MV-4-11 (cell line): ENCODE measurements at regions not wholly inside any gene's neighbourhood (a gene's known extent, or its start where the extent isn't known, plus 50 kb on each side); places are given as distances from the start of the nearest gene placed in this dataset.

Experiments
- DNase-seq: peaks from one replicate; lab custom pipeline; 2025; lab: John Stamatoyannopoulos, UW

DNA sequence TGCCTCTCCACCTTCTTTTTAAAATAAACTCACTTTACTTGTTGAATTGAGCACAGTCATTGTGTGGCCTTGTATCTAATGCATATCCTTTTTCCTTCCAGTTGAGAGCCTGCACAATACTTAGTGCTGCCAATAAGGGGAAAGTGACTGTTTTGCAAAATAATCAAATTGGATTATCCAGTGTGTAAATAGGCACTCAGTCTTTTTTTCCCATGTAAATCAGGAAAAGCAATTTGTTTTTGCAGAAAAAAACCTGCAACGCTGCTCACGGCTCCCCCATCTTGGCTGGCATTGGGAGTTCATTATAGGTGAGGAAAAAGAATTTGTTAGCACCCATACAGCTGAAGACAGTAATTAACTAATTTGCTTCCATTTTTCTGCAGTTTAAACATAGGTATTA lies 299.9 kb downstream of the CSNK1G3 start:
- no peak for DNase-seq

DNA sequence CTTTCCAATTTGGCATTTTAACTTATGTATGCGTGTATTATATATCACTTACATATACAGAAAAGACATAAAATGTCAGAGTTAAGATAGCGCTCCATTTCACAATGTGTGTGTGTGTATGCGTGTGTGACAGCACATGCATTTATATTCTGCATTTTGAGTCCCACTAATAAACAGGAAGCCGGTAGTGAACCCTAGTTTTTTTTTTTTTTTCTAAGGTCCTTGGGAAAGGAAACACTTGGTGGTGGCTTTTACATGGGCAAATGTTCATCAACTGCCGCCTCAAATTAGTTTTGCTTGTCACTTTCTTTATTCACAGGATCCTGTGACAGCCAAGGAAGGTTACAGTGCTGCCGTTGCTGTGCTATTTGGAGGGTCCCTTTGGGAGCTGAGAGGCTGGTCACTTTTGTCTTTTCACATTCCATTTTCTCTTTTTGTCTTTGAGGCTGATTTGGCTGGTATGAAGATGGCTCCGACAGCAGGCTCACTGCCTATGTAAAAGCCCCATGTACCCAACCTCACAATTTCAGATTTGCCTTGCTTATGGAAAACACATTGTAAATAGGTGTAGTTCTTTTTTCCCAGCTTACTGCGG lies 298.9 kb downstream of the CSNK1G3 start:
- DNase-seq, result no peak

DNA sequence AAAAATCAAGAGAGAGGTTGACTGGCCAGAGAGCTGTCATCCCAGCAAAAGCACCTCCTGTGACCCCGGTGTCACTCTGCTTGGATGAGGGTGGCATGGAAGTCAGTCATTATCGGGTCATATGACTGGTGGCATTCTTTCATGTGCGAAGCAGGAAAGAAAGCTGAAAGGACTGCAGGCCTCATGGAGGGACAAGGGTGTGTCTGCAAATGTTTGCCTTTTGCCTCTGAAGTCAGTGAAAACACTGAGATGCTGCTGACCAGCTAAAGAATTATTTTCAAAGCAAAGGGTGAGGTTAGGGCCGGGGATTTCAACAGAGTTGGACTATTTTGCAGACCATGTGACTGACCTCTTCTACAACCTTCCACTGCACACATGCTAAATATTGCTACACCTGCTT lies 298.3 kb downstream of the CSNK1G3 start:
- DNase-seq, result no peak

DNA sequence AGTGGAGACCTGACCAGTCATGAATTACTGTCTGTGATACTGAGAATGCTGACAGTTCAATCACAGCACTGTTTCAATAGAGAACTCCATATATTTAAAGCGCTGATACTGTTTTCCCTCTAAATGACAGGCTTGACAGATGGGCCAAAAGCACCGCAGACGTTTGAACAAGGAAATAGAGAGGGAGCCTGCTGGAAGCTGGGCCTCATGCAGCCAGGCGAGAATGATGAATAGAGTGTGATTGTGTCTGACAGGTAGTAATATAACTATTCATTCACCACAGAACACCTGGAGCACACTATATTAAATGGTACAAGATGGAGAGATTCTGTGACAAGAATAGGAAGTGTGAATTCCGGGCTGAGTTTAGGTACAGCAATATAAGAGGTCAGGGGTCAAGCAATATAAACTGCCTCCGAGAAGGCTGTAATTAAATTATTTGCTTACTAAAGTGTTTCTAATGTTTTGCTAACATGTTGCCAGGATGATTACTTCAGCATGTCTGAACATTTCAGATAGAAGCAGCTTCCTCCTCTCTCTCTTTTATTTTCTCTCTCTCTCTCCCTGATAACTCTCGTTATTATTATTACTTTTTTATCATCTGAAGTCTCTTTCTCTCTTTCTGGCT lies 297.7 kb downstream of the CSNK1G3 start:
- DNase-seq, result no peak

DNA sequence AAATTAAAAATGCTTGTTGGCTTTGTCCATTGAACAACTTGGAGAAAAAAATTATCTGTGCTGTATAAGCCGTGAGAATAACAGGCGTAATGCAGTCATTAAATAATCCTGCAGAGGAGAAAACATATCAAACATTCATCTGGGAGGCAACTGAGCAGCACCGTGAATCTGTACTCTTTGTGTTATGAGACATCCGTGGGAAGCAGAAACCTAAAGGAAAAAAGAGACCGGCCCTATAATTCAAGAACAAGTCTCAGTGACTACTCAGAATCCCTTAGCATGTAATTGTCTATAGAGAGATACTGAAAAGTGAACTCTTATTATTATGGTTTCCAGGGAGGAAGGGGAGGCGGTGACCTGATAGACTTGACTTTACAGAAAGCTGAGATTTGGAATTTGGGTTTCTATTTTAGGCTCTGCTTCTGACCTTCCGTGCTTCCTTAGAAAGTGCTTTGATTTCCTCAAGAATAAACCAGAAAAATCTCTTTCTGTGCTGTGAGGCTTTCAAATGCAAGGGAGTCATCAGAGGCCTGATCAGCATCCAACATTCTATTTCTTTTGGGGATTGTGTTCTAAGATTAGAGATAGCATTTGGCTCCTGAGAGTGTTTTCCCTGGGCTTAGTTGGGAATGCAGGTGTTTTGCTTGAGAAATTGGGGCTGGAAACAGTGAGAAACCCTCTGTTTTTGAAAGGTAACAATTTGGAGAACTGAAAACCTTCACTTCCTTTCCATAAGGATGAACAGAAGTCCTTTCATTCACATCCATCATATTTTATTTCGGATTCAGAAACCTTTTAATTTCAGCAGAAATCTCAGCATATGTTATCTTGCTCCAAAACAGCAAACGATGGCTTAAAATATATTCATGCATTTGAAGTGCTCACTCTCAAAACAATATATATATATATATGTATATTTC lies 296.7 kb downstream of the CSNK1G3 start:
- no peak for DNase-seq

DNA sequence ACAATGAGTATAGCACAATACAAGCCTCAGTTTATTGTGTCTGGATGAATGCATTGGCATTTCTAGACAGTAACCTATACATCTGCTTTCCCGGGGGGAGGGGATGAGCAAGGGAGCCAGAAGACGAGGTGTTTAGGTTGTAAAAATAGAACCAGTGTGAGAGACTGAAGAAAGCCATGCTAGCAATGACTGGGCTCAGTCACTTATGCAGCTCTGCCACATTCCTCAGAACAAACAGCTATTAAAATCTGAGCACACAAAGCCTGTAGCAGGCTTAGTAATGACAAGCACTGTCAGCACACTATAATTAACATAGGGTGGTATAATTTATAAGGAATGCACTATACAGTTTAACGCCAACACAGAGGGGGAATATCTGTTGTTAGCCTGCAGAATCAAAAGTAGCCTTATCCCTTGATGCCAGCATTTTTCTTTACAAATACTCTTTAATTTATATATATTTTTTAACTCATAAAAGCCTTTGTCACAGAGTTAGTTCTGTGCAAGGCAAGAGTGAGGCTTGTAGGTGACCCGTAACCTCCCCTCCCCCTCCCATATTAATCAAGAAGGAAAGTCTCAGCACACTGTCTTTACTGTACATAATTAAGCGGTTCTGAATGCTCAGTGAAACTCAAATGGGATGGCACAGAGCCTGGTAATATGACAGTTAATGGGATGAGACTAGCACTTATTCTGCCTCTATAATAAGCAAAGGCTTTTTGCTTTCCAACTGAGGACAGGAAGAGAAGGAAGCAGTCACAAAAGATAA lies 295.4 kb downstream of the CSNK1G3 start:
- DNase-seq, result no peak

DNA sequence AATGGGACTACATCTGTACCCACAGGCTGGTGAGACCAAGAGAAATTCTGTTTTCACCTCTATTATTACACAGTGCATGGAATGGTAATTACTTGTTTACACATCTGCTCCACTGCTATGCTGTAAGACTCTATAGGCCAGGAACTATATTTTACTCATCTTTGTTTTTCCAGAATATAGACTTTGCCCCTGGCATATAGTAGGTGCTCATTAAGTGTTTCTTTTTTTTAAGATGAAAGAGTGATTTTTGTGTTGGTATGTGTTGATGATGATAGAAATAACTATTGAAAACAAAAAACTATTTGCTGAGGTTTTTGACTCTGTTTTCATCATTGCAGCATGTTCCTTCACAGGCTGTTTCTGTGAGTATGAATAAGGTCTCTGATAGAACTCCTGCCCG lies 294.7 kb downstream of the CSNK1G3 start:
- no peak for DNase-seq

DNA sequence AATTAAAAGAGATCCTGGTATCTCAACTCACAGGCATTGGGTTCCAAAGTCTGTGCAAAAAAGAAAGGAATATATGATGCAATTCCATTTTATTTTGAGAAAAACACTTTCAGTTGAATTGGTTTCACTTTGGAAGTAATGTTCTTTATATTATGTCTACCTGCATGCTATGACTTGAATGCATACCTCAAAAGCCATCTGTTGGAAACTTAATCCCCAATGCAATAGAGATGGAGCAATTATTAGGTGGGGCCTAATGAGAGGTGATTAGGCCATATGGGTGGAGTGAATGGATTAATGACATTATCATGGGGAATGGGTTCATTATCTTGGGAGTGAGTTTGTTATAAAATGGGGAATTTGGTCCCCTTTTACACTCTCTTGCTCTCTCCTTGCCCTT lies 293.3 kb downstream of the CSNK1G3 start:
- no peak for DNase-seq

DNA sequence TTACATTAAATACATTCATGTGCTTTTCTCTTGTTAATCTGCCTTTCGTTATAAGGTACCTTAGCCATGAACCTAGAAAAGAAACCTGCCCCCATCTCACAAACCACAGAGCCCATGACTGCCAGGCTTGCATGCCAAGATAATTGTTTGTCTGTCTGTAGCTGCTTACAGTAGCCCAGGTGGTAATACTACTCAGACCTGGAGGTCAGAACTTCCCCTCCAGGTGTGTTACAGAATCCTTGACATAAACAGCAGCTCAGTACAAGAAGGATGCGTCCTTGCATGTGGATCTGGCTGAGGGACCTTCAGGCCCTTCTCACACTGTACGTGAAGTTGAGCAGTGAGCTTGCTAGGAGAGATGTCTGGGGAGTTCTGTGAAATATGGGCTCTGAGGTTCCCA lies 291.4 kb downstream of the CSNK1G3 start:
- no peak for DNase-seq

DNA sequence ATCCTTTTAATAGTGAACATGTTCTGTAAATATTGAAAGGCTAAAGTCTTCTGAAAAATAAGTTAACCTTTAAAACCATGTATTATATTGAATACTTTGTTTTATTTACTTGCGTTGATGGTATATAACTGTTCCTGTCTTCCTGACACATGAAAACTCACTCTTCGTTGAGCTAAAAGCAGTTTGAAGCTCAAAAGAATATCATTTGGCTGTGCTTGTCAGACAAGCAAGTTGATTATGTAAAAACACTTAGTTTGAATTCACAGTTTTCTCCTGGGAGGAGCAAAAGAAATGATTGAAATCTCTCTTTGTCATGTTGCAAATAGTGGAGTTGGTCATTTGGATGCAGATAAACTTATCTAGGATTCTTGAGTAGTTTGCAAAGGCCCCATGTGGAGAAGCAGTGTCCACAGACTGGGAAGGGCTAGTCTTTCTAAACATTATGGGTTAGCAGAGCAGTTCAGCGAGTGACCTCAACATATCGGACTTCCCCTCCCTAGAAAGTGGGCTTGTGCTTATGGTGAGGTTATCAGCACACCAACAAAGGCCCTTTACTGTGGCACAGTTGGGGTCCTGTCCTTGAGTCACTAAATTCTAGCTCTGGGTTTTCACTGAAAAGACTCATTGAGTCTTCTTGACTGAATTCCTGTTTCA lies 290.4 kb downstream of the CSNK1G3 start:
- no peak for DNase-seq

DNA sequence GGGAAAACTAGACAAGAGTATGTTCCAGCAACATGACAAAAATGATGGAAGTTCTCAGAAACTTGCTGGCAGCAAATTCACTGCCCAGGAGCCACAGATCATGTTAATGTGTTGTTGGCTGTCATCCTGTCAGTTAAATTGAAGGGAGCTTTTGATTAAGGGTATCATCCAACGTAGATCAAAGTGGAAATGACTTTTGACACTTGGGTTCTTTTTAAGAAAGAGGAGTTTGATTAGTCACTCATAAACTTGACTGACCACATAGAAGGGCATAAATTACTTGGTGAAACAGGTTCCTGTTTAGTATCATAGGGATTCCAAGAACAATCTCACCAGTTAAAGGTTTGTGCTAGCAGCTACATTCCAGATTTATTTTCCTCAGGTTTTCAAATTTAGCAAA lies 288.7 kb downstream of the CSNK1G3 start:
- DNase-seq, result no peak

DNA sequence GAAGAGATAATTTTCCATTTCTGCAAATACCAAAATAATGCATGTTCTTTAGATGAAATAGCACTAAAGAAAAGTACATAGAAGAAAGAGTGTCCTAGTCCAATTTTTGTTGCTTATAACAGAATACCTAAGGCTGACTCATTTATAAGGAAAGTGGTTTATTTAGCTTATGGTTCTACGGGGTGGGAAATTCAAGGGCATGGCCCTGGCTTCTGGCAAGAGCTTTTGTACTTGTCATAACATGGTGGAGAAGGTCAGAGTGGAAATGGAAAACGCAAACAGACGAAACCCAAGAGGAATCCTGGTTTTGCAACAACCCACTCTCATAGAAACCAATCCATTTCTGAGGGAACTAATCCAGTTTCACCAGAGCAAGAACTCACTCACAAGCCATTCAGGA lies 283.7 kb downstream of the CSNK1G3 start:
- no peak for DNase-seq

DNA sequence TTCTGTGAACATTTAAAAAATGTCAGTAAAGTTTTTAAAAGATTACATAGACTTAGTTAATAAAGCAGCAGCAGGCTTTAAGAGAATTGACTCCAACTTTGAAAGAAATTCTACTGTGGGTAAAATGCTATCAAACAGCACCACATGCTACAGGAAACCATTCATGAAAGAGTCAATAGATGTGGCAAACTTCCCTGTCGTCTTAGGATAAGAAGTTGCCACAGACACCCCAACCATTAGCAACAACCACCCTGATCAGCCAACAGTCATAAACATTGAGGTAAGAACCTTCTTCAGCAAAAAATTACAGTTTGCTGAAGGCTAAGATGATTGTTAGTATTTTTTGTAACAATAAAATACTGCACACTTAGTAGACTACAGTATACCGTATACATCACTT lies 278.2 kb downstream of the CSNK1G3 start:
- no peak for DNase-seq

DNA sequence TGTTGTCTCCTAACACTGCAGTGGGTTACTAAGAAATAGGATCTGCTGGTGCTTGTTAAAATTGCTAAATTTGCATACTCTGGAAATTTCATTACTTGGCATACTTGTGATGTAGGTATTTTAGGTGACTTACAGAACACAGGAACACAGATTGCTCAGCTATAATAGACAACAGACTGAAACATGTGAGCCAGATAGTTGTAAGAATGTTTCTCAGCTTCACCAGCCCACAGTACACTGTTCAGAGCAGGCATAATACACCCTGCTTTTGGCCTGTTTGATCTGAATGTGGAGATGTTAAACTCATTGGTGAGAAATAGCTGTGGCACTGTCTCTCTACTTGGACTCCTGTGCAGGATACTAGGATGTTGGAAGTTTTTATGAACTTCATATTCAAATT lies 275.7 kb downstream of the CSNK1G3 start:
- DNase-seq, result no peak

DNA sequence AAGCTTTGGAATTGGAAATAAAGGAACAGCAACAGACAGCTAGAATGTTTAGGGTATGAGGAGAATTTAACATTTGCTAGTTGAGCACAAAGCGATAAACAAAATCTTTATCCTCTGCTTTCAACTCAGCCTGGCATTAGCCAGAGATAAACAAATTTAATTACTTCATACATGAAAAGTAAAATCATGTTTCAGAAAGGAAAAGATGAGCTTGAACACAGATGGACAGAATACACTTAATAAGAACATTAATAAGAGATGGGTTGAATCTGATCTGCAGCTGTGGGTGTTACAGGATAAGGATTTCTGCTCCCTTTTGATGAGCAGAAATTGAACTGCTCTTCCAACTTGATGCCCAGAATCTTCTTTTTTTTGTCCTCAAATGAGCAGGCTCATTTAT lies 275.2 kb downstream of the CSNK1G3 start:
- no peak for DNase-seq

DNA sequence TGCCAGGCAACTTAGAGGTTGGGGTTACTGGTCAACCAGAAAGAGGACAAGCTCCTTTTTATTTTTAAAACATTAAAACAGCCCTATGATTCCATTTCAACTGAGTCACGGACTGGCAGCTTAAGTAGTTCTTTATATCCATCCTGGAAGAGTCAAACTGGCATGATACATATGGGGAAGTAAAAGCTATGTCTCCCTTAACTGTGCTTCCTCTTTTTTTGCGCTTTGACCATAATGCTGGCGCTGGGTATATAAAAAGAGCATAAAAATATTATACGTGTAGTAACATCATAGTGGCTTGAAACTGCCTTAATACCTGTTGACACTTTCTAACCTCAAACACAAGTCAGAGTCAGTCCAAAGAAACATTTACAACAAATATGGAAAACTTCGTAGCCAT lies 274.4 kb downstream of the CSNK1G3 start:
- peak; percentile 74 for DNase-seq

DNA sequence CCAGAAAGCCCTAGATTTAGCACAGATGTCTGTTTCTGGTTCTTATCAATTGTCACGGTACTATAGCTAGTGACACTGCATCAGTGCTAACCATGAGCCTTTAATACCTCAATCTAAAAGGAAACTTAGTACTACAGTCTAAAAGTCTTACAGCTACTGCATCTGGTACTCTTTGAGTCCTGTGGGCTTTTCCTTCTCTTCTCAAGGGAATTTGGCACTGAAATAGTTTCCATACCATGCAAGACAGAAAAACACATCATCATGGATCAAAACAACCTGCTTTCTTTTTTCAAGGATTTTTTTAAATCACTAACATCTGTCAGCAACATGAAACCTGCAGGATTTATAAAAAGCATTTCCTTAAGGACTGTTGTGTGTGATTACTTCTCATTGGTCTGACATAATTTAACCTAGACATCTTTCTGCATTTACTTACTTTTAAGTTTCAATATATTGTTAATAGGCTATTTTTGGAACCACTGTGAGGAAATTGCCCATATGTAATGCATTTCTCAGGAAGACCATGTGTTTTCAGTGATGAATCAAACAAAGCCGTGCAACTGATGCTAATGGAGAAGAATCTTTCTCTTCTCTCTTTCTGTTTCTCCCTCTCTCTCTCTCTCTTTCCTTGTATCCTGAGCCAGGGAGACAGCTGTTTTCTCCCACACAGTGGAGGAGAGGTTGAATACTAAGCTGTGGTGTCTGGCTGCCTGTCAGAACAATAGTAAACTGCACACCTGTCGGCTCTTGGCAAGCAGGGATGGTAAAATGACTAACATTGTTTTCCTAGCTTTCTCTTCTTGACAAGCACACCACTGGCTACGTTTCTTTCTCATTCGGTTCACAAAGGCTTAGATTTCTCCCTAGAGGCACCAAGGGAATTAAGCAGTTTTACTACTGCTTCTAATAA lies 273.4 kb downstream of the CSNK1G3 start:
- no peak for DNase-seq

DNA sequence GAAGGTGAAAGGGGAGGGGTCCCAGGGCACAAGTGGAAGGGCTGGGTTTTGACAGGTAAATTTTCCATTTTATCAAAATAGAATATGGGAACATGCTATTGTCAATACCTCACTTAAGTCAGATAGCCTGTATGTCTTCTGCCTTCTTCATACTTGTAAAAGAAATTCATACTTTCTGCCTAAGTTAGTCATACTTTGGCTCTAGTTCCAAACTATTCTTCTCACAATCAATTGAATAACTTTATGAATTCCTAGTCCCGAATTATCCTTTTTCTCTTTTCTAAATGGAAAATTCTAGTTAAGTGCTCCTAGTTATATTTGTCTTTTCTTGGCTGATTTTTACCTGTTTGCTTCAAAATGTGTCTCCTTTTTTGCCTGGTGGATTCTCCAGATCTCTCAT lies 271.4 kb downstream of the CSNK1G3 start:
- DNase-seq, result no peak

DNA sequence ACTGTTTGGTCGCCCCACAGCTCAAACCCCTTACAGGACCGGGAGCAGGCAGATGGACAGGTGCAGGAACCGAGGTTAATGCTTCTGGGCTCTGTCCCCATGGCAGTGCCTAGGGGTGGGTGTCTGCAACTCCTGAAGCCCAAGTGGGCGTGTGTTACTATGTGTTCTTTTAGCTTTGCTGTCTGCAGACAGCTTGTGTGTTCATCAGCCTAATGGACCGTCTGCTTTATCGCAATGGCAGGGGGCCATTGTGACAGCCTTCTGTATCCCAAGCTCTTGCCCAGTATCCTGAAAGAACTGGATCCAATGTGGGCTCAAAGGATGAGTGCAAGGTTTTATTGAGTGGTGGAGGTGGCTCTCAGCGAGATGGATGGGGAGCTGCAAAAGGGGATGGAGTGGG lies 266.7 kb downstream of the CSNK1G3 start:
- no peak for DNase-seq

DNA sequence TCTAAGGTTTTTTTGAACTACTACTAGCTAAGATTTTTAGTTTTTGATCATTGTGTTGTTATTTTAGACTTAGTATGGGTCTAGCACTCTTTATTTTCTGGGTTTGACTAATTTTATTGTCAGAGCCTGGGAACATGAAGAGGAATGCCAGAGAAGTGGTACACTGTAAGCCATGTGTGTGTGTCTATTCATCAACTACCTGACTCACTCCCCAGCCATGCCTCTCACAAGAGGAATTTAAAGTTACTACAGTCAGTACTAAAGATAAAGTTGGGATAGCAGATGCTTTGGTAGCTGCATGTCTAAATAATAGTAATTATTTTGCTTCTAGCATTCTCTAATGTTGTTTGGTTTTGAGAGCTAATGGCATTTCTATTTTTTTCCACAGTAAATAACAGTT lies 264.8 kb downstream of the CSNK1G3 start:
- DNase-seq, result no peak

DNA sequence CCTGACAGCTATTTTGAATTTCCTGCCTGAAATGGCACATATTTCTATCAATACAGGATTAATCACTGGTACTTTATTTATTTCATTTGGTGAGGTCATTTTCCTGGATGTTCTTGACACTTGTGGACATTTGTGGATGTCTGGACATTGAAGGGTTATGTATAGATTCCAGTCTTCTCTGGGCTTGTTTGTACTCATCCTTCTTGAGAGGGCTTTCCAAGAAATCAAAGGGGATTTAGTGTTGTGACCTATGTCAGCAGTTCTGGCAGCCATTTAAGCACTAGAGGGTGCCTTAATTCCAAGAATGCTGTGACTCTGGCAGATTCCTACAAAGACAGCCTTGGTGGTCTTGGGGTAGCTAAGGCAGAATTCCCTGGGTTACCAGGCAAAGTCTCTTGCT lies 259.7 kb downstream of the CSNK1G3 start:
- no peak for DNase-seq
